NCI-H774 (cell line): ENCODE measurements at regions not wholly inside any gene's neighbourhood (a gene's known extent, or its start where the extent isn't known, plus 50 kb on each side); places are given as distances from the start of the nearest gene placed in this dataset.
"Not testable (repeated sequence)": the region's sequence is repeated elsewhere in the genome, so short reads cannot be mapped to it uniquely, and the experiment has no call there.

Experiments
- DNase-seq: peaks from one replicate; lab custom pipeline; 2025; lab: John Stamatoyannopoulos, UW

DNA sequence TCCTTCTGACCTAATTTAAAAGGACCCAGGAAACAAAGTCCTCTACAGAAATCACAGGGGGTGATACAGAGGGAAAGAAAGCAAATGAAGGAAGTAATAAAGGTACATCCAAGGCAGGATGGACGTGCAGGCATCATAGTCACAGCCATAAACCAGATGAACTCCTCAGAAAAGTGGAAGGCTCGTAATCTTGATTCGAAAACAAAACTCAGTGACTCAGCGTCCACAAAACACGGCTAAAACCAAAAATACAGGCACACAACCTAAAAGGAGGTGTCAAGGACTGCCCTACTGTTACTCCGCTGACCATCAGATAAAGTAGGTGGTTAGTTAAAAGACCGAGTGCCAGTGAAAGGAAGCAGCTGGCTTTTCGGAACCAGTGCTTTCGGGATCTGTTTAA lies 81.5 kb downstream of the TRIM69 start:
- not testable (repeated sequence) for DNase-seq

DNA sequence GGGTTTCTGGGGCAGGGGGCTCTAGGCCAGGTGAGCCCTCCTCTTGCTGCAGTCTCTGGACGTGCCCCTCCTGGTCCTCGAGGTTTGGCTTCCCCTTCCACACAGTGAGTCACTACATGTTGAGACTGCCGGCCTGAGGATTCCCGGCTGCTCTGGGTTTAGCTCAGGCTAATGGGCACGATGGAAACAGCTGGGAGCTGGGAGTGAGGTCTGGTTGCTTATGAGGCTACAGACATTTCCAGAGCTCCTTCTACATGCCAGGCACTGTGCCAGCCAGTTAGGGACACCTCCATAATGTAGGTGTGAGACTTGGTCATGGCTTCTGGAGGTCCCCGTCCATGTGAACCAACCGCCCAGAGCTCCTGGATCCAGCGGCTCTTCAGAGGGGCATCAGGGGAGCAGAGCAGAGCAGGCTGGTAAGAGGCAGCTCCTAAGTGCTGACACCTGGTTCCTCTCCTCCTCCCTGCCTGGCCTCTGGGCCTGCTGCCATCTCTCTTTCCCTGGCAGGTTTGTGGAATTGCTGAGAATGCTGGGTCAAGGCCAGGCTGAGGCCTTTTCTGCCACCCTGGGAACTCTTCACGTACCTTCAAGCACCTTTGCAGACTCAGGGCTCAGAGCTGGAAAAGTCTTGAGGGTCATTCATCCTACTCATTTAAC lies 83.1 kb downstream of the TRIM69 start:
- not testable (repeated sequence) for DNase-seq

DNA sequence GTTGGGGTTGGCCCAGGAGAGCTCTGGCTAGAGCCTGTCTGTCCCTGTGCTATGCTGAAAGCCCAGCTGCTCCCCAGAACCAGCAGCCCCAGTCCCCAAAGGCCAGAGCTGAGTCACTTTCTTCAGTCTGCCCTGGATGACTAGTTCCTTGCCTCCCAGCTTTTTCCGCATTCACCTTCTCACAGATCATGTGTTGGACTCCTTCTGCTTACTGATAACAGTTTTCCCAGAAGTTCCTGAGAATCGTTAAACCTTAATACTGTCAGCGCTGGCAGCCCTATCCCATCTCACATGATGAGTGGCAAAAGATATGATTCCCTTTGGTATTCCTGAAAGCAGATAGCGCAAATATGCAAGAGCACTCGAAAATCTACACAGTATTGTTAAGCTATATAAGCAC lies 84.2 kb downstream of the TRIM69 start:
- DNase-seq: not testable (repeated sequence)

DNA sequence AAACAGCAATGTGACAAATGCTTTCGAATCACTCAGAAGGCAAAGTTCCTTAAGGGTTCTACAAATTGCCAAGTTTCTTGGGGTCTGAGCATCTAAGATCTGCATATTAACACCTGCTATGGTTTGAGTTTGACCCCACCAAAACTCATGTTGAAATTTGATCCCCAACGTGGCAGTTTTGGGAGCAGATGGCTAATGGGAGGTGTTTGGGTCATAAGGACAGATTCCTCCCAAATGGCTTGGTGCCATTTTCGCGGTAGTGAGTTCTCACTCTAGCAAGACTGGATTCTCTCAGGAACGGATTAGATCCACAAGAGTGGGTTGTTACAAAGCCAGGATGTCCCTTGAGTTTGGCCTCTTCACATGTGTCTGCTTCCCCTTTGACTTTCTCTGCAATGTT lies 84.6 kb downstream of the TRIM69 start:
- not testable (repeated sequence) for DNase-seq

DNA sequence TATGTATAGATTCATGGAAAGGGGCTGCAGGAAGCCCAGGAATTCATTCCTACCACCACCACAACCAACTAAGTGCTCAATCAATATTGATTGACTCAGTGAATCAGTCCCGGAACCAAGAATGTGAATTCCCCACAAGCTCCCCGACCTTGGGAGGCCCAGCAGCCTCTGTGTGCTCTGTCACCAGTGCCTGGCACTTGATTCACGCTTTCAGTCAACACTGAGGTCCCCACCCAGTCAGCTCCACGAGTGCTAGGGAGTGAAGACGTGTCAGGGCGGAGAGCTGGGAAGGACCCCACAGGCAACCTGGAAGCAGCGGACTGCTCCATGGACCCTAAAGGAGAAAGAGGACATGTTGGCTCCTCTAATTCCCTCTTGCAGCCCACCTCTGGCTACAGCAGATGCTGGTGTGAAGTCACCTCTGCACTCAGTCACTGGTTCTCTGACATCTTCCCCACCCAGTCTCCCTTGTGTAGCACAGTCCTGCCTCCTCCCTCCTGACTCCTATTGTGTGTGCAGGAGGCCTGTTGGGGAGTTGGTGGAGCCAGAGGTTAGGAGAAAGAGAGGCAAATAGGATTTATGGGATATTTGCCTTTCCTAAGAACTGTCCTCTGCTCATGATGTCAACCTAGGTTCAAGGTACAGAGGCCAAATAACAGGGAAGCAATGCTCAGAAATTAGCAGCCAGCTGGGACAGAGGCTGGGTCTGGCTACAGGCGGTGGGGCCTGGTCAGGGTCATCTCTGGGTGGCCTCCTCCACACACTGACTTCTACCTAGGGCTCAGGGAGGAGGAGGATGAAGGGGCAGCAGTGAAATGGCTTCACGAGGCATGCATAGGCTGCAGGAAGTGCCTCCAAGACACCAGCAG lies 88.2 kb downstream of the TRIM69 start:
- not testable (repeated sequence) for DNase-seq

- not testable (repeated sequence) for DNase-seq
Observed at GRCh38 chr15:44826583-44826982, 90.3 kb downstream of the TRIM69 start.

DNA sequence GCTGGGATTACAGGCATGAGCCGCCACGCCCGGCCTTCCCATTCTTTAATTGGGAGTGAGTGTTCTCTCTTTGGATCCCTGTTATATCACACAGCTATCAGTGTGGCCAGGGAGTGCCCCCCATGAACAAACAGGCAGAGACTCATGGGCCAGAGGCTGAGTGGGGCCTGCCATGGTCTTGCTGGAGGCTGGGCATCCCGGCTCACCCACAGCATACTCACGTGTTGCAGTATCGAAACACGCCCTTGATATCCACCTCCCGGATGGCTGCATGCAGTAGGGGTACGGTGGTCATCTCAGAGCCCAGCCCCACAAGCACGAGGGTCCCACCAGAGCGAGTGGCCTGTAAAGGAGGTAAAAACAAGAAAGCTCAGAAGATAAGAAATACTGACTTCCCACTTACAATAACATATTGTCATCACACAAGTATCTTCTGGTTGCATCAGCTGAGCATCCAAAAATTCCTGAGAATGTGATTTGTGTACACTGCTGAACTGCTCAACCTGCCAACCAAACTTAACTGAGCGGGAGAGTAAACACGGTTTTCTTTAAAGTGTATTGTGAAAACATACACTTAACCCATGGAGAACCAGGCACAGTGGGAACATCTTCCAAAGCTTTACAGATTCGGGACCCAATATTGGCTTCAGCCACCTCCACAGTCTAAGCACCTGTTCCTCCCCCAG lies 92.0 kb downstream of the TRIM69 start:
- not testable (repeated sequence) for DNase-seq

GRCh38 chr15:44829150-44829549 lies 92.8 kb downstream of the TRIM69 start:
- not testable (repeated sequence) for DNase-seq

DNA sequence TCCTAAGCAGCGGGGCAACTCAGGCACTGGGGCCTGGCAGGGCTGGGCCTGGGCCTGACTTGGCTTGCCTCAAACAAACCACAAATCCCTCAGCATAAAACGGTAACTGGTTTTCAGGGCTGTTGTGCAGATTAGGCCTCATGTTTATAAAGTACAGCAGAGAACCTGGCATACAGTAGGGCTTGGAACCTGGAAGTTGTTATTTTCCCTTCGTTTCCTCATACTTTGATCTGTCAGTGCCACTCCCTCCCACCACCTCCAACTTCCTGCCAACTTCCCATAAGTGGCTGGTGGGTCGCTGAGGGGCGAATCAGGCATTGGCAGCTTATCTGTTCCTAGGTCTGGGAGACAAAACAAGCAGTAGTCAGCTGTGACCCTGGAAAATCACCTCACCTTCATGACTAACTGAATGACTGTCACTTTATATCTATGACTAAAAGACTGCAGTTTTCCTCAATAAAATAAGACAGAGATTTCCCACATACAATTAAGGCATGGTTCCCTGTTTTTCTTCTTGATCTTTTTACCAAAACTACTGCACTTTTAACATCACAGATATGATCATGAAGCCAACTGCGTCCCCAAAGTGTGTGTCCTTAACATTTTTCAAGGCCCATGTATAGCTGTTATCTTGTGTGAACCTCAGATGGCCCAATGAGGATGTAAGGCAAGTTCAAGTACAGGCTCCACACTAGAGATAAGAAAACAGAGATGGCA lies 94.5 kb downstream of the TRIM69 start:
- not testable (repeated sequence) for DNase-seq

- not testable (repeated sequence) for DNase-seq
Observed at GRCh38 chr15:44831409-44831741, 95.0 kb downstream of the TRIM69 start.

DNA sequence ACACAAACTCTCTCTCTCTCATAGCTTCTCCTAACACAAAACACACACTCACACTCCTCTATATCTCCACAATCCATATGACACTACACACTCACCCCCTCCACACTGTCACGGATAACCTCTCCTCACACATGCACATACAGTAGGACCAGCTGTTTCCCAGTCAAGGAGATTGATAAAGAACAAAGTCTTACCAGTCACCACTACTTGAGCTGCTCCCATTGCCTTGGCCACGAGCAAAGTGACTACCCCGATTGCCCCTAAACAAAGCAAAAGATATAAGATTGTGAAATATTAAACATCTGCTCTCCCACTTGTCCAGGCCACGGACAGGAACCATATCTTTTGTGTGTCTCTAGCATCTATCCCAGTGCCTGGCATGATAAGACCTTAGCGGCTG lies 95.8 kb downstream of the TRIM69 start:
- DNase-seq: not testable (repeated sequence)

GRCh38 chr15:44833081-44833480 lies 96.8 kb downstream of the TRIM69 start:
- DNase-seq: not testable (repeated sequence)

GRCh38 chr15:44833761-44834160 lies 97.4 kb downstream of the TRIM69 start:
- not testable (repeated sequence) for DNase-seq

GRCh38 chr15:44835082-44835481 lies 98.8 kb downstream of the TRIM69 start:
- DNase-seq: not testable (repeated sequence)

GRCh38 chr15:44836094-44836493 lies 99.8 kb downstream of the TRIM69 start:
- DNase-seq: no peak

DNA sequence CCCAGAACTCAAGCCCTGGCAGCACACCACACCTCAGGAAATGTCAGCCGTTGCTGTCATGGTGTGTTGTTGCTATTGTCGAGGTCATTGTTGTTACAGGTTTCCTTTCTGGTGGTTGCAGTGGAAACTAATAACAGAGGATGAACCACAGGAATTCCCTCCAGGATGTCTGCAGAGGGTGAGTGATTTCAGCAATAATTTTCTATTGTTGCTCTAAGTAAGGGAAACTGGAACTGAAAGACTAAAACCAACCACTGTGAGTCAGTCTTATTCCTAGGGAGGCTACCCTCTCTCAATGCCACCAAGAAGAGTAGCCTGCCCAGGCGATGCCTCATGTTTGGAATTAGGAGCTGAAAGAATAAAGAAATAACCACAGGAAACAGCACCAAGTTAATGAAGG lies 102.6 kb downstream of the TRIM69 start:
- not testable (repeated sequence) for DNase-seq

DNA sequence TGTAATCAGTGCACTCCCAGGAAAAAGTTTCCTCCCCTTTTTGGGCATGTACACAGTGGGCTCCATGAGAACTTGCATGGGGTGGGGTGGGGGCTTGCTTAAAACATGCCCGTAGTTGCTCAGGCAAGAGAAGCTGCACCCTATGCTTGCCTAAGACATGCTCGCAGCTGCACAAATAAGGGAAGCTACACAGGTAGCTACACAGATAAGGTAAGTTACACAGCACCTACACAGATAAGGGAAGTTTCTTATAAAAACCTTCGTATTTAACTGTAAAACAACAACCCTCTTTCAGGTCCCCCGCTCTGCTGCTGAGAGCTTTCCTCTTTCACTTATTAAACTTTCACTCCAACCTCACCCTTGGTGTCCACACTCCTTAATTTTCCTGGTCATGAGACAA lies 105.4 kb downstream of the TRIM69 start:
- DNase-seq: not testable (repeated sequence)

DNA sequence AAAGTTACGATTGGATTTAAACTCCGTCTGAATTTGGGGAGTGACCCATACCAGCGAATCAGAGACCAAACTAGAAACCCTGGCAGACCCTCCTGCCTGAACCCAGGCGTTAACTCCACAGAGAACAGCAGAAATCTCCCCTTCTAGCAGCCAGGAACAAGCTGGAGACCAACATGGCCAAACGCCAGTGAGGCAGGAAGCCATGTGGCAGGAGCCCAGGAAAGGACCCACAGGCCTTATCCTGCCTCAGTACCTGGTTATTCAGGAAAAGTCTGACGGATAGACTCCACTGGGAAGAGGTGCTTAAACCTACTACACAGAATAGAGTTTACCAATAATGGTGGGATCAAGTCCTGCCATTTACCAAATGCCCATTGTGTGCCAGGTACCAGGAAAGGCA lies 106.6 kb downstream of the TRIM69 start:
- not testable (repeated sequence) for DNase-seq

GRCh38 chr15:44844936-44845335 lies 108.6 kb downstream of the TRIM69 start:
- DNase-seq: not testable (repeated sequence)

DNA sequence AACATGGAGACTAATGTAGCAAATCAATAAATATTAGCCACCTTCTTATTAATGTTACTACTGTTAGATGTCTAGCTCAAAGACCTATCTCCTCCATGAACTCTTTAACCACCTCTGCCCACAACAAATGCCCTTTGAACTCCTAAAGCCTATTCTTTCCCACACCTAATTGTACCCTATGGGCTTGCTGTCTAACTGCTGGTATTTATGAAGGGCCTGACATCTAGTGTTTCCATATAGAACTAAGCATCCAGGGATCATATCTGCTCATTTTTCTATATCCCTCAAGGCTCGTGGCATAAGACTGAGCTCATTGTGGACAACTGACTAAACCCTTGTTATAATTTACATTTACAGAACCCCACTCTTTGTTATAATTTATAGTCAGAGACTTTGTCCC lies 109.8 kb downstream of the TRIM69 start:
- DNase-seq: not testable (repeated sequence)

DNA sequence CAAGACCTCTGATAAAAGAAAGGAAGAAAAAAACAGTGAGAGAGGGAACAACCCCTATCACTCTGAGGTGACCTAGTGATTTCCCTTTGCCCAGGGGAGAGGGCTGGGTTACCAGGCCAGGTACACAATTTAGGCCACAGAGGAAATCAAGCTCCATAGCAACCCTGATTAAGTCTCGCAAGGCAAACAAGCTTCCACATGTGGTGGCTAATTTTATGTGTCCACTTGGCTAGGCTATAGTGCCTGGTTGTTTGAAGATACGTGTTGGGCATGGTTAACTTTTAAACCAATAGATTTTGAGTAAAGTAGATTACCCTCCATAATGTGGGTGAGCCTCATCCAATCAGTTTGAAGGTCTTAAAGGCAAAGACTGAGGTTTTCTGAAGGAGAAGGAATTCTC lies 108.9 kb upstream of the TERB2 start:
- not testable (repeated sequence) for DNase-seq

DNA sequence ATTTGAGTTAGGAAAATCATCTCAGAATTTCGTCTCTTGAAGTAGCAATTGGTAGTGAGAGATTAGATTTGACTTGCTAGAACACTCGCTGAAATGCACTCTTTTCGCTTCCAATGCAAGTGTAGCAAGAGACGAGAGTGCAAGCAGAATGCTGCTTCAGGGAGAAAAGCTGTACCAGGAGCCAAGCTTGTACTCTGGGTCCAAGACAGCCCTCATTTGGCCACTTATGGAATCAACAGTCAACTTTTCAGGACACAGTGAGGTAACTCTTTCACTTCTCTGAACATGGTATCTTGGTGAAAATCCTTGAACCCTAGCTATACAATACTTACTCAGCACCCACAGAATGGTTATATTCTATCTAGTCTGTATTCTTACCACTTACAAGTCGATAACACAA lies 107.6 kb upstream of the TERB2 start:
- not testable (repeated sequence) for DNase-seq
